ENCODE measurements at regions not wholly inside any gene's neighbourhood (a gene's known extent, or its start where the extent isn't known, plus 50 kb on each side); places are given as distances from the start of the nearest gene placed in this dataset.

DNA sequence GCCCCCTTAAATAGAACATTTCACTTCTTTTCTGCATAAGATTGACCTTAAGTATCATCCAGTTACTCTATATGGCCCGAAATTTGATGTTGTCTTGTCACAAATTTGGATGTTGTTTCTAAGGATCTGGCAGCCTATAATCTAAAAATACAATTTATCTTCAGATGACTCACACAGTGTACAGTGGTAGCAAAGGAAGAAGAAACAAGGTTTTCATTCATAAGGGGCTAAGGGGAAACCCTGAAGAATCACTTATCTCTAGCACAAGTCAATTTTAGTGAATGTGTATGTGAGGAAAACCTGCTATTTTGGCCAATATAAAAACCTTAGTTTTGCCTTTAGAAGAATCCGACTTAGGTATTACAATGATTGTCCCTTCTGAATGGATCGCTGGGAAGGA, 606.3 kb upstream of the LRFN5 start:
- DNase-seq (ENCODE audit: low read depth, low spot score) (no peak), ATAC-seq (no peak)
- Histone ChIP-seq H3K79me2 (ENCODE audit: insufficient read depth, low read length) (no peaks in the 10 kb centered on the region), H3K27ac (ENCODE audit: low read depth, low read length) (no peak overlapping the region), H3K9ac (ENCODE audit: low read length) (no peak overlapping the region), H3K36me3 (ENCODE audit: control insufficient read depth in 1 of 2, insufficient read depth in 2 of 2, low read length in 2 of 2) (no peaks in the 10 kb centered on the region), H3K27me3 (ENCODE audit: insufficient read depth, low read length) (no peaks in the 10 kb centered on the region), H3K4me2 (ENCODE audit: low read length) (no peak overlapping the region), H3K4me1 (ENCODE audit: control insufficient read depth in 1 of 2, insufficient read depth in 2 of 2, low read length in 2 of 2) (no peaks in the 10 kb centered on the region), H3K4me3 (replicated peaks in 1 of 2; ENCODE audit: low read depth in 1 of 2, low read length in 2 of 2) (no peak overlapping the region), H3K9me3 (ENCODE audit: control insufficient read depth in 1 of 2, insufficient read depth in 1 of 2, low read depth in 1 of 2, low read length in 2 of 2) (no peaks in the 10 kb centered on the region), H2AFZ (ENCODE audit: low read depth, low read length, poor library complexity, severe bottlenecking) (no peak overlapping the region), H4K20me1 (ENCODE audit: insufficient read depth) (no peaks in the 10 kb centered on the region), H3K9me2 (ENCODE audit: insufficient read depth) (no peaks in the 10 kb centered on the region)
- RAD21 ChIA-PET (ENCODE audit: low non-redundant PET in 1 of 2, low total read pairs in 2 of 2, uncharacterized antibody in 2 of 2, unreplicated experiment in 2 of 2): no interaction called here
- no TSS peak for BruUV-seq (replicated peaks)
- POLR2A ChIA-PET: no interaction called here
- CTCF ChIA-PET: no interaction called here
- TF ChIP-seq SP1 (IDR thresholded peaks at IDR 0.05; ENCODE audit: low read depth) (no peak), ZNF274 (IDR thresholded peaks at IDR 0.05; ENCODE audit: low read depth, low read length) (no peak), ELF1 (IDR thresholded peaks at IDR 0.05; ENCODE audit: borderline replicate concordance, low read depth) (no peak), EGR1 (IDR thresholded peaks at IDR 0.05; ENCODE audit: low read depth) (no peak), SRF (IDR thresholded peaks at IDR 0.05; ENCODE audit: low read depth) (no peak)
- intact Hi-C loops (cut with micrococcal nuclease): no loop called here

- H3K9me2 ChIP-seq (ENCODE audit: insufficient read depth): no peaks in the 10 kb centered on the region
- no peaks in the 10 kb centered on the region for H3K79me2 ChIP-seq (ENCODE audit: insufficient read depth, low read length)
- no peak overlapping the region for H3K9ac ChIP-seq (ENCODE audit: low read length)
- no peaks in the 10 kb centered on the region for H3K27me3 ChIP-seq (ENCODE audit: insufficient read depth, low read length)
- no peaks in the 10 kb centered on the region for H4K20me1 ChIP-seq (ENCODE audit: insufficient read depth)
- CTCF ChIA-PET: no interaction called here
- no peak overlapping the region for H2AFZ ChIP-seq (ENCODE audit: low read depth, low read length, poor library complexity, severe bottlenecking)
- BruUV-seq (replicated peaks): no TSS peak
- H3K4me3 ChIP-seq (replicated peaks in 1 of 2; ENCODE audit: low read depth in 1 of 2, low read length in 2 of 2): no peak overlapping the region
- H3K9me3 ChIP-seq (ENCODE audit: control insufficient read depth in 1 of 2, insufficient read depth in 1 of 2, low read depth in 1 of 2, low read length in 2 of 2): no peaks in the 10 kb centered on the region; a peak in 1 of 4 replicates
- intact Hi-C loops (cut with micrococcal nuclease): no loop called here
- ATAC-seq: no peak
- TF ChIP-seq CEBPB (IDR thresholded peaks at IDR 0.05; ENCODE audit: low read depth) (no peak), REST (IDR thresholded peaks at IDR 0.05; ENCODE audit: low read depth) (peak; percentile 29)
- H3K36me3 ChIP-seq (ENCODE audit: control insufficient read depth in 1 of 2, insufficient read depth in 2 of 2, low read length in 2 of 2): no peaks in the 10 kb centered on the region
- no peak for DNase-seq (ENCODE audit: low read depth, low spot score)
- no peak overlapping the region for H3K4me2 ChIP-seq (ENCODE audit: low read length)
- RAD21 ChIA-PET (ENCODE audit: low non-redundant PET in 1 of 2, low total read pairs in 2 of 2, uncharacterized antibody in 2 of 2, unreplicated experiment in 2 of 2): no interaction called here
- H3K27ac ChIP-seq (ENCODE audit: low read depth, low read length): no peak overlapping the region
- POLR2A ChIA-PET: no interaction called here
- H3K4me1 ChIP-seq (ENCODE audit: control insufficient read depth in 1 of 2, insufficient read depth in 2 of 2, low read length in 2 of 2): no peaks in the 10 kb centered on the region
Measured at GRCh38 chr14:40989260-40989659, 617.4 kb upstream of the LRFN5 start.
